Right lobe of liver (tissue), 6 donors: ENCODE measurements at regions not wholly inside any gene's neighbourhood (a gene's known extent, or its start where the extent isn't known, plus 50 kb on each side); places are given as distances from the start of the nearest gene placed in this dataset.
"Not testable (repeated sequence)": the region's sequence is repeated elsewhere in the genome, so short reads cannot be mapped to it uniquely, and the experiment has no call there.

Source experiments
- ATAC-seq, 4 donors: fragments of 200-7000 bp; cut with Tn5 transposase; one replicate each; pipeline ENCODE4 v1.9.1; 2020; ENCODE audit warnings: mild to moderate bottlenecking in 4 of 4, moderate library complexity in 4 of 4
- DNase-seq, 3 donors: peaks; one replicate each; pipeline ENCODE4 v3.0.0-alpha.2; 2020
- H3K27ac ChIP-seq, 3 donors: fragments of 200-600 bp; one replicate each; pipeline ENCODE4 v1.8.0; 2022
- H3K27me3 ChIP-seq, 2 donors: fragments of 200-600 bp; one replicate each; pipeline ENCODE4 v1.8.0; 2022
- H3K36me3 ChIP-seq, 4 donors: fragments of 200-600 bp; sonication (generic) in 1 of 4; one replicate each; pipeline versions ENCODE4 v1.5.1 to v1.8.0; 2017 to 2022; ENCODE audit warnings: control low read depth in 1 of 4
- H3K4me1 ChIP-seq, 4 donors: fragments of 200-600 bp; sonication (generic) in 1 of 4; one replicate each; pipeline versions ENCODE4 v1.5.1 to v1.8.0; 2017 to 2022; ENCODE audit warnings: control low read depth in 1 of 4
- H3K4me3 ChIP-seq, 3 donors: fragments of 200-600 bp; one replicate each; pipeline ENCODE4 v1.8.0; 2022
- H3K9me3 ChIP-seq, 4 donors: fragments of 200-600 bp; sonication (generic) in 1 of 4; one replicate each; pipeline versions ENCODE4 v1.5.1 to v1.8.0; 2017 to 2022; ENCODE audit warnings: control low read depth in 1 of 4
- POLR2A ChIP-seq: fragments of 450-650 bp; IDR thresholded peaks from one replicate; pipeline ENCODE4 v1.6.1; 2017; ENCODE audit warnings: antibody characterized with exemption, mild to moderate bottlenecking
- WGBS: methylation state at CpG from one replicate; pipeline ENCODE4 v1.1.6; 2018; ENCODE audit warnings: low coverage, low lambda C conversion rate; ENCODE audit not compliant: insufficient coverage; ENCODE audit errors: missing lambda C conversion rate; 5-methylcytosine and 5-hydroxymethylcytosine counted together
- intact Hi-C, 2 donors: fragments of 100-400 bp; cut with DNase I; formaldehyde crosslinking; loops; one replicate each; pipeline versions ENCODE4 v1.11.2 to v1.14.1; 2022
- TF ChIP-seq, protein P1 (sequence below), 4 donors: fragments of 200-600 bp in 3 of 4; fragments of 450-650 bp in 1 of 4; IDR thresholded peaks; one replicate each; pipeline versions ENCODE4 v1.5.1 to v1.8.0; 2016 to 2022; ENCODE audit warnings: antibody characterized with exemption in 4 of 4, mild to moderate bottlenecking in 2 of 4
- donor health status: DM: no; HTN: yes; CAD: no.
- donor health status: DM: no; HTN: no; CAD: no.
- donor health status: DM: no; HTN: no; CAD: no.
- donor health status: DM: no; HTN: yes; CAD: no.
- donor health status: DM: no; HTN: yes; CAD: no.

DNA sequence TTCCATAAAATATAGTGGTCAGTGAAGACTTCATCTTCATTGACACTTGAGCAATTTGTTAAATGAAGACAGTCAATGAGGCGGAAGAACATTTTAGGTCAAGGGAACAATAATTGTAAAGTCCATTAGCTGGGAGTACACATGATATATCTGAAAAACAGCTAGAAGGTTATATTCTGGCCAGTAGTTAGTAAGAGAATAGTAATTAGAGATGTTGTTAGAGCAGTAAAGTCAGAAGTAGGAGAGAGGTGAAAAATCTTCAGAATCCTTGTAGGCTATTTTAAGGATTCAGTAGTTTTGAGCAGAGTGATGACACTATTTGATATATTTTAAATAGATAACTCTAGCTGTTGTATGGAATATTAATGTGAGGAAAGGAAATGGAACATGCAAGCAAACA lies 915.6 kb upstream of the NEGR1 start:
- H3K9me3 ChIP-seq = no peaks in the 10 kb centered on the region
- 85% methylated on average over 1 of the region's 1 CpG for WGBS
- no peak for TF ChIP-seq POLR2A
- TF ChIP-seq, protein P1, sequence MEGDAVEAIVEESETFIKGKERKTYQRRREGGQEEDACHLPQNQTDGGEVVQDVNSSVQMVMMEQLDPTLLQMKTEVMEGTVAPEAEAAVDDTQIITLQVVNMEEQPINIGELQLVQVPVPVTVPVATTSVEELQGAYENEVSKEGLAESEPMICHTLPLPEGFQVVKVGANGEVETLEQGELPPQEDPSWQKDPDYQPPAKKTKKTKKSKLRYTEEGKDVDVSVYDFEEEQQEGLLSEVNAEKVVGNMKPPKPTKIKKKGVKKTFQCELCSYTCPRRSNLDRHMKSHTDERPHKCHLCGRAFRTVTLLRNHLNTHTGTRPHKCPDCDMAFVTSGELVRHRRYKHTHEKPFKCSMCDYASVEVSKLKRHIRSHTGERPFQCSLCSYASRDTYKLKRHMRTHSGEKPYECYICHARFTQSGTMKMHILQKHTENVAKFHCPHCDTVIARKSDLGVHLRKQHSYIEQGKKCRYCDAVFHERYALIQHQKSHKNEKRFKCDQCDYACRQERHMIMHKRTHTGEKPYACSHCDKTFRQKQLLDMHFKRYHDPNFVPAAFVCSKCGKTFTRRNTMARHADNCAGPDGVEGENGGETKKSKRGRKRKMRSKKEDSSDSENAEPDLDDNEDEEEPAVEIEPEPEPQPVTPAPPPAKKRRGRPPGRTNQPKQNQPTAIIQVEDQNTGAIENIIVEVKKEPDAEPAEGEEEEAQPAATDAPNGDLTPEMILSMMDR (IDR thresholded peaks at IDR 0.05) = no peak

DNA sequence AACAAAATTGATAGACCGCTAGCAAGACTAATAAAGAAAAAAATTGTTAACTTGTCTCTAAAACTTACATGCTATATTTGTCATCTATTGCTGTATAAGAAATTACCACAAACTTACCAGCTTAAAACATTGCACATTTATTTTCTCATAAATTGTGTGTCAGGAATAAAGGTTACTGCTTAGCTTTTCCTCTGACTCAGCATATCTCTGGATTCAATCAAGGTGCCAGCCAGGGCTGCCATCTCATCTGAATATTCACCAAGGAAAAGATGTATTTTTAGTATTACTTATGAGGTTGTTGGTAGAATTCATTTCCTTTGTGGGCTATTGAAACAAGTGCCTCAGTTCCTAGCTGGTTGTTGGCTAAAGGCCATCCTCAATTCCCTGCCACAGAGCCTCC lies 912.6 kb upstream of the NEGR1 start:
- Histone ChIP-seq H3K9me3 (no peaks in the 10 kb centered on the region), H3K27me3 (no peaks in the 10 kb centered on the region), H3K36me3 (no peaks in the 10 kb centered on the region), H3K4me3 (no peak overlapping the region), H3K27ac (no peak overlapping the region), H3K4me1 (no peaks in the 10 kb centered on the region)
- TF ChIP-seq POLR2A = no peak
- TF ChIP-seq, protein P1 (IDR thresholded peaks at IDR 0.05) = no peak
- intact Hi-C loops = no loop called here
- no peak for DNase-seq
- WGBS = 73% methylated on average over 1 of the region's 1 CpG
- ATAC-seq = no peak

More for the DNA sequence above, 915.6 kb upstream of the NEGR1 start:
- Histone ChIP-seq H3K27ac (no peak overlapping the region), H3K4me3 (no peak overlapping the region), H3K27me3 (no peaks in the 10 kb centered on the region), H3K36me3 (no peaks in the 10 kb centered on the region), H3K4me1 (no peaks in the 10 kb centered on the region)
- ATAC-seq = no peak
- intact Hi-C loops = no loop called here
- DNase-seq = no peak

DNA sequence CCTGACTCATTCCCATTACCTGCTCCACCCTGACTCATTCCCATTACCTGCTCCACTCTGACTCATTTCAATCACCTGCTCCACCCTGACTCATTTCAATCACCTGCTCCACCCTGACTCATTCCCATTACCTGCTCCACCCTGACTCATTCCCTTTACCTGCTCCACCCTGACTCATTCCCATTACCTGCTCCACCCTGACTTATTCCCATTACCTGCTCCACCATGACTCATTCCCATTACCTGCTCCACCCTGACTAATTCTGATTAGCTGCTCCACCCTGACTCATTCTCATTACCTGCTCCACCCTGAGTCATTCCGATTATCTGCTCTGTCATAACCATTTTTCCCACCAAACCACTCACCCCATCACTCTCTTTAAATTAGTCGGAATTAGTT lies 901.2 kb upstream of the NEGR1 start:
- H3K27me3 ChIP-seq, H3K9me3 ChIP-seq, H3K27ac ChIP-seq, H3K36me3 ChIP-seq, ATAC-seq, intact Hi-C loops, H3K4me1 ChIP-seq, H3K4me3 ChIP-seq, DNase-seq: not testable (repeated sequence)
- WGBS = 68% methylated on average over 2 of the region's 2 CpGs

DNA sequence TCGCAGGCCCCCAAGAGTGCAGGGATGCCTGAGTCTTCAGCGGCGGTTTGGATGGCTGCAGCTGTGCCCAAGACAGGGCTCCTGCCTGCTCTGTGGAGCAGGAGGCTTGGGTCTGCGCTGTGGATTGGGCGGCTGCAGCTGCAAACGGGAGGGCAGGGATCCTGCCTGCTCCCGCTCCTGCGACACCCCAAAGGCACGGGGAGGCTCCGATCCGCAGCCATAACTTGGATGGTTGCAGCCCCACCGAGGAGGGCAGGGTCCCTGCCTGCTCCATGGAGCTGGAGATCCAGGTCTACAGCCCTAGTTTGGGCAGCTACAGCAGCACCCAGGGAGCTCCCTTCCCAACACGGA lies 898.8 kb upstream of the NEGR1 start:
- peak in 1 of 4 donors; percentile 19 for ATAC-seq
- Histone ChIP-seq H3K36me3 (no peaks in the 10 kb centered on the region), H3K4me1 (no peaks in the 10 kb centered on the region), H3K27me3 (no peaks in the 10 kb centered on the region), H3K4me3 (no peak overlapping the region), H3K9me3 (peaks cover 0 to 2% (median 0%) of the 10 kb centered on the region in 4 donors), H3K27ac (no peak overlapping the region)
- TF ChIP-seq, protein P1 (IDR thresholded peaks at IDR 0.05) = no peak
- TF ChIP-seq POLR2A = no peak
- intact Hi-C loops = no loop called here
- 17% methylated on average over 1 of the region's 13 CpGs for WGBS
- no peak for DNase-seq

DNA sequence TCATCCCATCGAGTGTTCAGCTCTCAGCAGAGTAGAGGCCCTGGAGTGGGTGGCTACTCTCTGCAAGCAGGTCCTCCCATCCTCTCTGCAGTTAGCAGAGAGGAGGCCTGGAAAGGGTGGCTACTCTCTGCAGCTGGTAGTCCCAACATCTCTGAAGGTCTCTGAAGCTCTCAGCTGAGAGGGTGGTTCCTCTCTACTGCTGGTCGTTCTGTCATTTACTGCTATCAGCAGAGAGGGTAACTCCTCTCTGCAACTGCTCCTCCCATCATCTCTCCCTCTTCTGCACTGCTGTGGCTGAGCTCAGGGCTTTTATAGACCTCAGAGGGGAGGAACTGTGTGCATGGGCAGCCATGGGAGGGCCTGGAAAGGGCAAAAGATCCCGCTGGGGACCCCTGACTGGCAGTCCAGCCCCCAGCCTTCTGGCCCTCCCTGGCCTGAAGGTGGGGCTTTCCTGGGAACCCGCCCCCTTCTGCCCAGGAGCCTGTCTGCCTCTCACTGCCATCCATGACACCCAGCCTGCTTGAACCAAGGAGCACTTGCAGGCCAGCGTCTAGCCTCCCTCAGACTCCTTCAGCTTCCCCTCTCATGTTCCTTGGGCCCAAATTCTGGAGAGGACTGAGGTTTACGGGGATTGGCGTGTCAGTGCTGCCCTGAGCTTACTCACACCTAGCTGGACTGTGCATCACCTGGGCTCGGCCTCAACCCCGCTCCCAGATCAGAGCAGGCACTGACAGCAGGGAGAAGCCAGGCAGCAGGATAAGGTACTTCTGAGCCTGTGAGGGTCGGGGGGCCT lies 898.3 kb upstream of the NEGR1 start:
- H3K27me3 ChIP-seq = no peaks in the 10 kb centered on the region
- DNase-seq (no peak), ATAC-seq (no peak)
- WGBS = 42% methylated on average over 3 of the region's 10 CpGs
- H3K27ac ChIP-seq = no peak overlapping the region
- H3K4me3 ChIP-seq = no peak overlapping the region
- intact Hi-C loops = no loop called here
- TF ChIP-seq, protein P1 (IDR thresholded peaks at IDR 0.05) = no peak
- TF ChIP-seq POLR2A = no peak
- H3K9me3 ChIP-seq = peaks cover 0 to 2% (median 0%) of the 10 kb centered on the region in 4 donors
- H3K36me3 ChIP-seq = no peaks in the 10 kb centered on the region
- H3K4me1 ChIP-seq = no peaks in the 10 kb centered on the region
